ENCODE measurements at regions not wholly inside any gene's neighbourhood (a gene's known extent, or its start where the extent isn't known, plus 50 kb on each side); places are given as distances from the start of the nearest gene placed in this dataset.

DNA sequence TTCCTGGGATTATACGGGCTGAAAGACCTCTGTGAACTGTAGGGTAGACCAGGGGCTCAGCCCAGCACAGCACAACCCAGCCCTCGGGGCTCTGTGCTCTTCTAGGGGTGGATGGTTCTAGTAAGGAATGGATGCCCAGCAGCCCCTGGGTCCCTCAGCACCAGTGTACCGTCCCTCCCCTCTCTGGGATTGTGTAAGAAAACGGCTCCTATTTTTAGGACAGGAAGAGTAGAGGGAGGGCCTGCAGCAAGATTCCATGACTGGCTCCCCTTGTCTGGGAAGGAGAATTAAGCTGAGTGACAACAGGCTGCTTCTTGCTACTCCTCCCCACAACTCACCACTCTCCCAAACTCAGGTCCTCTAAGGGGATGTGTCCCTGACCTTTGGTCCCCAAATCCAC, 270.8 kb upstream of the TOPAZ1 start:
- H3K4me3 ChIP-seq (replicated peaks; ENCODE audit: low read depth, low read length), result no peak overlapping the region
- no peak for DNase-seq (ENCODE audit: low read depth)
- TF ChIP-seq, protein P1, sequence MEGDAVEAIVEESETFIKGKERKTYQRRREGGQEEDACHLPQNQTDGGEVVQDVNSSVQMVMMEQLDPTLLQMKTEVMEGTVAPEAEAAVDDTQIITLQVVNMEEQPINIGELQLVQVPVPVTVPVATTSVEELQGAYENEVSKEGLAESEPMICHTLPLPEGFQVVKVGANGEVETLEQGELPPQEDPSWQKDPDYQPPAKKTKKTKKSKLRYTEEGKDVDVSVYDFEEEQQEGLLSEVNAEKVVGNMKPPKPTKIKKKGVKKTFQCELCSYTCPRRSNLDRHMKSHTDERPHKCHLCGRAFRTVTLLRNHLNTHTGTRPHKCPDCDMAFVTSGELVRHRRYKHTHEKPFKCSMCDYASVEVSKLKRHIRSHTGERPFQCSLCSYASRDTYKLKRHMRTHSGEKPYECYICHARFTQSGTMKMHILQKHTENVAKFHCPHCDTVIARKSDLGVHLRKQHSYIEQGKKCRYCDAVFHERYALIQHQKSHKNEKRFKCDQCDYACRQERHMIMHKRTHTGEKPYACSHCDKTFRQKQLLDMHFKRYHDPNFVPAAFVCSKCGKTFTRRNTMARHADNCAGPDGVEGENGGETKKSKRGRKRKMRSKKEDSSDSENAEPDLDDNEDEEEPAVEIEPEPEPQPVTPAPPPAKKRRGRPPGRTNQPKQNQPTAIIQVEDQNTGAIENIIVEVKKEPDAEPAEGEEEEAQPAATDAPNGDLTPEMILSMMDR (IDR thresholded peaks at IDR 0.05; ENCODE audit: low read length, missing control alignments), result no peak

DNA sequence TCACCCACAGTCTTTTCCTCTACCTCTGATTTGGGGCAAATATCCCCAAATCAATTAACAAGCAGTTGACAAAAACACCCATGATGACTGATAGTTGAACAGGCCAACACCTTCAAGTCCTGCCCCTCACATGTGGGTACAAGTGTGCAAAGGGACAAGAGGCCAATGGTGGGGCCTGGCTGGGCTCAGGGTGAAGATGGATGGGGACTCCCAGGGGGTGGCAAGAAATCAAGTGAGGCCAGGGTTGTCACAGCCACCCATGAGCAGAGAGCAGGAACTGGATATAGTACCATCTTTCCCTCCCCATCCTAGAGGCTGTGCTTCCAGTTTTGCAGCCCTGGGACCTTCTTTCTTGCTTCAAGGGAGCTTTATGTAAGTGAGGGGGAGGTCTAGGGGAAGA, 270.2 kb upstream of the TOPAZ1 start:
- H3K4me3 ChIP-seq (replicated peaks; ENCODE audit: low read depth, low read length), result no peak overlapping the region
- TF ChIP-seq, protein P1 (IDR thresholded peaks at IDR 0.05; ENCODE audit: low read length, missing control alignments), result no peak
- no peak for DNase-seq (ENCODE audit: low read depth)

- H3K4me3 ChIP-seq (replicated peaks; ENCODE audit: low read depth, low read length), result no peak overlapping the region
- DNase-seq (ENCODE audit: low read depth), result no peak
- TF ChIP-seq, protein P1 (IDR thresholded peaks at IDR 0.05; ENCODE audit: low read length, missing control alignments), result no peak
Measured at GRCh38 chr3:43978708-43979107, 263.0 kb upstream of the TOPAZ1 start.

- DNase-seq (ENCODE audit: low read depth), result no peak
- TF ChIP-seq, protein P1 (IDR thresholded peaks at IDR 0.05; ENCODE audit: low read length, missing control alignments), result no peak
- no peak overlapping the region for H3K4me3 ChIP-seq (replicated peaks; ENCODE audit: low read depth, low read length)
Measured at GRCh38 chr3:43979645-43980044, 262.0 kb upstream of the TOPAZ1 start.

GRCh38 chr3:43994657-43995546, 246.8 kb upstream of the TOPAZ1 start:
- TF ChIP-seq, protein P1 (IDR thresholded peaks at IDR 0.05; ENCODE audit: low read length, missing control alignments), result no peak
- no peak for DNase-seq (ENCODE audit: low read depth)
- no peak overlapping the region for H3K4me3 ChIP-seq (replicated peaks; ENCODE audit: low read depth, low read length)

GRCh38 chr3:43995547-43996378, 245.9 kb upstream of the TOPAZ1 start:
- no peak overlapping the region for H3K4me3 ChIP-seq (replicated peaks; ENCODE audit: low read depth, low read length)
- TF ChIP-seq, protein P1 (IDR thresholded peaks at IDR 0.05; ENCODE audit: low read length, missing control alignments), result no peak
- no peak for DNase-seq (ENCODE audit: low read depth)

Measured in fibroblast of pulmonary artery (primary cell).